SU-DHL-6 (cell line): ENCODE measurements at regions not wholly inside any gene's neighbourhood (a gene's known extent, or its start where the extent isn't known, plus 50 kb on each side); places are given as distances from the start of the nearest gene placed in this dataset.
"Not testable (repeated sequence)": the region's sequence is repeated elsewhere in the genome, so short reads cannot be mapped to it uniquely, and the experiment has no call there.

ENCODE experiments used
- H2AFZ ChIP-seq: fragments of 200-600 bp; sonication (generic); 2 replicates; pipeline ENCODE4 v1.6.1; 2014; ENCODE audit warnings: low read depth, mild to moderate bottlenecking, moderate library complexity, mixed read lengths, antibody characterized with exemption, low read length; ENCODE audit not compliant: severe bottlenecking
- H3F3A ChIP-seq: fragments of 200-600 bp; shearing (Covaris generic); 2 replicates; pipeline ENCODE4 v1.6.0; 2016; ENCODE audit warnings: antibody characterized with exemption, mild to moderate bottlenecking; ENCODE audit not compliant: insufficient read depth
- H3K27ac ChIP-seq: fragments of 200-600 bp; sonication (generic); 2 replicates; pipeline ENCODE4 v1.5.1; 2016; ENCODE audit warnings: low read depth, mild to moderate bottlenecking, low read length, moderate library complexity, mixed read lengths
- H3K27me3 ChIP-seq: fragments of 200-600 bp; sonication (generic), shearing (Covaris generic); 2 replicates; pipeline ENCODE4 v1.6.0; 2014; ENCODE audit warnings: mild to moderate bottlenecking, low read length
- H3K36me3 ChIP-seq: fragments of 200-600 bp; sonication (generic); 2 replicates; pipeline ENCODE4 v1.6.1; 2014; ENCODE audit warnings: mild to moderate bottlenecking, low read length, mixed read lengths
- H3K4me2 ChIP-seq: fragments of 300-600, 200-600 bp; shearing (Covaris generic), sonication (generic); 2 replicates; pipeline ENCODE4 v1.6.0; 2014; ENCODE audit warnings: low read length, low read depth, mild to moderate bottlenecking; ENCODE audit not compliant: poor library complexity, severe bottlenecking
- H3K4me3 ChIP-seq: fragments of 200-600 bp; sonication (generic); 2 replicates; pipeline ENCODE4 v1.5.1; 2014; ENCODE audit warnings: antibody characterized with exemption, low read length, mild to moderate bottlenecking, mixed read lengths; ENCODE audit not compliant: insufficient read depth, poor library complexity, severe bottlenecking
- H3K79me2 ChIP-seq: fragments of 200-600 bp; sonication (generic); 2 replicates; pipeline ENCODE4 v1.6.1; 2014; ENCODE audit warnings: mild to moderate bottlenecking, low read length, moderate library complexity; ENCODE audit not compliant: insufficient read depth
- H3K9ac ChIP-seq: fragments of 200-600 bp; sonication (generic); 2 replicates; pipeline ENCODE4 v1.7.0; 2014; ENCODE audit warnings: mild to moderate bottlenecking, low read length
- H3K9me2 ChIP-seq: fragments of 200-600 bp; sonication (generic); replicated peaks from 2 replicates; pipeline ENCODE4 v1.6.1; 2014; ENCODE audit warnings: low read length; ENCODE audit not compliant: insufficient read depth
- H3K9me3 ChIP-seq: fragments of 200-600 bp; sonication (generic); 2 replicates; pipeline ENCODE4 v1.6.1; 2014; ENCODE audit warnings: low read length, mixed read lengths; ENCODE audit not compliant: insufficient read depth
- H4K20me1 ChIP-seq: fragments of 200-600 bp; sonication (generic); 2 replicates; pipeline ENCODE4 v1.6.1; 2014; ENCODE audit warnings: low read depth, mild to moderate bottlenecking, antibody characterized with exemption, low read length, moderate library complexity, mixed read lengths
- CTCF ChIP-seq: fragments of 200-600 bp; sonication (generic); IDR thresholded peaks from one replicate; pipeline ENCODE4 v1.5.1; 2017; ENCODE audit warnings: antibody characterized with exemption, mild to moderate bottlenecking, low read length, moderate library complexity; ENCODE audit not compliant: insufficient read depth, poor library complexity, severe bottlenecking
- EZH2phosphoT487 ChIP-seq: fragments of 200-600 bp; sonication (generic), shearing (Covaris generic); conservative IDR thresholded peaks from 2 replicates; pipeline ENCODE4 v1.6.1; 2018; ENCODE audit warnings: mild to moderate bottlenecking, antibody characterized with exemption, low read length, moderate library complexity, mixed read lengths

GRCh38 chr17:16853661-16854320, 118.1 kb downstream of the TNFRSF13B start:
- Histone ChIP-seq H3K4me2 (no peak overlapping the region), H4K20me1 (no peaks in the 10 kb centered on the region)

GRCh38 chr17:16849861-16850260, 122.1 kb downstream of the TNFRSF13B start:
- H3K9me3 ChIP-seq, H3K4me2 ChIP-seq: not testable (repeated sequence)

More at GRCh38 chr17:16853661-16854320, 118.1 kb downstream of the TNFRSF13B start:
- H3K27me3 ChIP-seq = no peaks in the 10 kb centered on the region
- H3K9me2 ChIP-seq = no peaks in the 10 kb centered on the region
- no peak overlapping the region for H3K9ac ChIP-seq
- no peak overlapping the region for H3K27ac ChIP-seq
- H2AFZ ChIP-seq = no peak overlapping the region
- H3K79me2 ChIP-seq = no peaks in the 10 kb centered on the region
- no peaks in the 10 kb centered on the region for H3K36me3 ChIP-seq
- TF ChIP-seq CTCF (no peak), EZH2phosphoT487 (no peak)
- no peak overlapping the region for H3K4me3 ChIP-seq
- H3F3A ChIP-seq = no peaks in the 10 kb centered on the region
- no peaks in the 10 kb centered on the region for H3K9me3 ChIP-seq

GRCh38 chr17:16848997-16849396, 122.9 kb downstream of the TNFRSF13B start:
- H3K9ac ChIP-seq, H3K4me3 ChIP-seq: not testable (repeated sequence)

More at GRCh38 chr17:16849861-16850260, 122.1 kb downstream of the TNFRSF13B start:
- H3K27ac ChIP-seq, H2AFZ ChIP-seq, H3K36me3 ChIP-seq, H3K9ac ChIP-seq, H3K9me2 ChIP-seq, H3F3A ChIP-seq, H3K4me3 ChIP-seq, H3K27me3 ChIP-seq, H4K20me1 ChIP-seq, H3K79me2 ChIP-seq: not testable (repeated sequence)

GRCh38 chr17:16845098-16845497, 126.8 kb downstream of the TNFRSF13B start:
- H3K79me2 ChIP-seq, H3K9me2 ChIP-seq, H3K9ac ChIP-seq, H3K27me3 ChIP-seq, H3K4me3 ChIP-seq, H4K20me1 ChIP-seq, H3K27ac ChIP-seq, H3K9me3 ChIP-seq, H2AFZ ChIP-seq, H3F3A ChIP-seq, H3K4me2 ChIP-seq, H3K36me3 ChIP-seq: not testable (repeated sequence)

More at GRCh38 chr17:16848997-16849396, 122.9 kb downstream of the TNFRSF13B start:
- not testable (repeated sequence) for H3K27me3 ChIP-seq, H3K4me2 ChIP-seq, H3K79me2 ChIP-seq, H3K27ac ChIP-seq, H3K36me3 ChIP-seq, H4K20me1 ChIP-seq, H3F3A ChIP-seq, H3K9me2 ChIP-seq, H2AFZ ChIP-seq, H3K9me3 ChIP-seq

- H3K4me3 ChIP-seq, H2AFZ ChIP-seq, H3K9me3 ChIP-seq, H3F3A ChIP-seq, H3K79me2 ChIP-seq, H3K4me2 ChIP-seq, H3K9me2 ChIP-seq, H4K20me1 ChIP-seq, H3K9ac ChIP-seq, H3K27me3 ChIP-seq, H3K27ac ChIP-seq, H3K36me3 ChIP-seq: not testable (repeated sequence)
Measured at GRCh38 chr17:16844669-16845068, 127.2 kb downstream of the TNFRSF13B start.

GRCh38 chr17:16843511-16843910, 128.4 kb downstream of the TNFRSF13B start:
- not testable (repeated sequence) for H3K9ac ChIP-seq, H3F3A ChIP-seq, H3K36me3 ChIP-seq, H3K4me3 ChIP-seq, H2AFZ ChIP-seq, H3K4me2 ChIP-seq, H3K27me3 ChIP-seq, H4K20me1 ChIP-seq, H3K27ac ChIP-seq, H3K79me2 ChIP-seq, H3K9me3 ChIP-seq, H3K9me2 ChIP-seq

GRCh38 chr17:16842346-16842745, 129.6 kb downstream of the TNFRSF13B start:
- H3K36me3 ChIP-seq, H3K79me2 ChIP-seq, H3K9me2 ChIP-seq, H3K27me3 ChIP-seq, H4K20me1 ChIP-seq, H3K4me3 ChIP-seq, H3K9me3 ChIP-seq, H3K9ac ChIP-seq, H3F3A ChIP-seq, H2AFZ ChIP-seq, H3K27ac ChIP-seq, H3K4me2 ChIP-seq: not testable (repeated sequence)
